Caco-2 (cell line): ENCODE measurements at regions not wholly inside any gene's neighbourhood (a gene's known extent, or its start where the extent isn't known, plus 50 kb on each side); places are given as distances from the start of the nearest gene placed in this dataset.

Experiments
- BruUV-seq: library from RNA; stranded (reverse); fragments of 400-500 nt; replicated peaks from 2 replicates; lab custom pipeline; 2021; lab: Mats Ljungman, UMichigan
- CTCF ChIA-PET: fragments of 300-600 bp; sonication (Branson Sonifier 250); formaldehyde crosslinking; loops from one replicate; lab custom pipeline; 2022; ENCODE audit warnings: antibody characterized with exemption; lab: Charles Lee
- POLR2A ChIA-PET: fragments of 300-600 bp; sonication (Branson Sonifier 250); formaldehyde crosslinking; loops from one replicate; lab custom pipeline; 2022; ENCODE audit warnings: antibody characterized with exemption; lab: Charles Lee
- DNase-seq, 2 experiments: peaks; one replicate each; pipeline versions ENCODE4 v3.0.0 to v3.0.0-alpha.2; 2020 to 2022
- H3K27me3 ChIP-seq: replicated peaks from 2 replicates; pipeline ENCODE4 v1.6.0; 2011; ENCODE audit warnings: low read length; ENCODE audit not compliant: control insufficient read depth, insufficient read depth
- H3K36me3 ChIP-seq: 2 replicates; pipeline ENCODE4 v1.5.1; 2011; ENCODE audit warnings: low read length; ENCODE audit not compliant: control insufficient read depth, insufficient read depth
- H3K4me1 ChIP-seq: fragments of 250-450 bp; sonication (Bioruptor Pico); 2 replicates; pipeline ENCODE4 v1.5.1; 2020; ENCODE audit warnings: mild to moderate bottlenecking
- H3K4me3 ChIP-seq: 2 replicates; pipeline ENCODE4 v1.5.1; 2011; ENCODE audit warnings: low read depth, mild to moderate bottlenecking, control low read depth, low read length
- H3K9me3 ChIP-seq: fragments of 250-450 bp; sonication (Bioruptor Pico); 2 replicates; pipeline ENCODE4 v1.5.1; 2020; ENCODE audit warnings: mild to moderate bottlenecking, moderate library complexity
- H3K27ac Mint-ChIP-seq: one replicate; pipeline ENCODE4 v1.8.0; 2022; ENCODE audit warnings: mixed read lengths; ENCODE audit not compliant: unreplicated experiment
- H3K27me3 Mint-ChIP-seq: one replicate; pipeline ENCODE4 v1.8.0; 2022; ENCODE audit warnings: mixed read lengths; ENCODE audit not compliant: insufficient read depth, unreplicated experiment
- H3K36me3 Mint-ChIP-seq: one replicate; pipeline ENCODE4 v1.8.0; 2022; ENCODE audit warnings: mild to moderate bottlenecking, mixed read lengths; ENCODE audit not compliant: insufficient read depth, unreplicated experiment
- H3K4me1 Mint-ChIP-seq: one replicate; pipeline ENCODE4 v1.8.0; 2022; ENCODE audit warnings: low read depth, mixed read lengths; ENCODE audit not compliant: unreplicated experiment
- H3K4me3 Mint-ChIP-seq: one replicate; pipeline ENCODE4 v1.8.0; 2022; ENCODE audit warnings: mild to moderate bottlenecking, moderate library complexity, mixed read lengths; ENCODE audit not compliant: unreplicated experiment
- H3K9me3 Mint-ChIP-seq: one replicate; pipeline ENCODE4 v1.8.0; 2022; ENCODE audit warnings: mixed read lengths; ENCODE audit not compliant: unreplicated experiment
- CTCF ChIP-seq, 2 experiments: fragments of 200-600 bp in 1 of 2; IDR thresholded peaks; 1 replicate in 1 of 2; 2 replicates in 1 of 2; pipeline versions ENCODE4 v1.5.1 to v1.8.0; 2011 to 2022; ENCODE audit warnings: antibody characterized with exemption in 1 of 2, control low read depth in 1 of 2, inconsistent platforms in 1 of 2, low read depth in 1 of 2, low read length in 1 of 2, mild to moderate bottlenecking in 1 of 2, moderate library complexity in 1 of 2; ENCODE audit not compliant: insufficient read depth in 1 of 2, severe bottlenecking in 1 of 2, unreplicated experiment in 1 of 2
- intact Hi-C: fragments of 100-400 bp; cut with micrococcal nuclease; formaldehyde crosslinking; loops from one replicate; pipeline ENCODE4 v1.10.0; 2022; ENCODE audit not compliant: unreplicated experiment

GRCh38 chr9:14451949-14452348, 138.0 kb upstream of the NFIB start:
- intact Hi-C loops: no loop called here
- Mint-ChIP-seq H3K36me3 (no peaks in the 10 kb centered on the region), H3K27me3 (peaks cover 9% of the 10 kb centered on the region), H3K4me3 (no peak overlapping the region), H3K9me3 (no peaks in the 10 kb centered on the region), H3K27ac (no peak overlapping the region), H3K4me1 (no peaks in the 10 kb centered on the region)
- ChIA-PET POLR2A (no interaction called here), CTCF (no interaction called here)
- no peaks in the 10 kb centered on the region for H3K36me3 ChIP-seq
- H3K4me3 ChIP-seq: no peak overlapping the region
- no peaks in the 10 kb centered on the region for H3K9me3 ChIP-seq
- DNase-seq: no peak
- no peaks in the 10 kb centered on the region; the same call in 1 of the 2 replicates for H3K27me3 ChIP-seq
- no peaks in the 10 kb centered on the region for H3K4me1 ChIP-seq
- TF ChIP-seq CTCF (IDR thresholded peaks at IDR 0.05; ENCODE audit: insufficient read depth in 1 of 2, low read depth in 1 of 2, low read length in 1 of 2, severe bottlenecking in 1 of 2, unreplicated experiment in 1 of 2): no peak
- BruUV-seq: no TSS peak

GRCh38 chr9:14447103-14447502, 133.2 kb upstream of the NFIB start:
- H3K9me3 Mint-ChIP-seq: no peaks in the 10 kb centered on the region
- BruUV-seq: no TSS peak
- intact Hi-C loops: no loop called here
- Histone ChIP-seq H3K9me3 (no peaks in the 10 kb centered on the region), H3K27me3 (no peaks in the 10 kb centered on the region; the same call in 1 of the 2 replicates), H3K4me3 (no peak overlapping the region), H3K4me1 (no peaks in the 10 kb centered on the region), H3K36me3 (no peaks in the 10 kb centered on the region)
- H3K4me1 Mint-ChIP-seq: no peaks in the 10 kb centered on the region
- CTCF ChIA-PET: no interaction called here
- no peak overlapping the region for H3K4me3 Mint-ChIP-seq
- no peak for DNase-seq
- H3K36me3 Mint-ChIP-seq: no peaks in the 10 kb centered on the region
- POLR2A ChIA-PET: no interaction called here
- H3K27ac Mint-ChIP-seq: no peak overlapping the region
- peaks cover 11% of the 10 kb centered on the region for H3K27me3 Mint-ChIP-seq
- no peak for TF ChIP-seq CTCF (IDR thresholded peaks at IDR 0.05; ENCODE audit: insufficient read depth in 1 of 2, low read depth in 1 of 2, low read length in 1 of 2, severe bottlenecking in 1 of 2, unreplicated experiment in 1 of 2)

GRCh38 chr9:14445946-14446345, 132.0 kb upstream of the NFIB start:
- ChIA-PET POLR2A (no interaction called here), CTCF (no interaction called here)
- H3K27me3 Mint-ChIP-seq: peaks cover 11% of the 10 kb centered on the region
- no peaks in the 10 kb centered on the region for H3K9me3 ChIP-seq
- no peak overlapping the region for H3K27ac Mint-ChIP-seq
- no TSS peak for BruUV-seq
- H3K27me3 ChIP-seq: no peaks in the 10 kb centered on the region; the same call in 1 of the 2 replicates
- no peak for TF ChIP-seq CTCF (IDR thresholded peaks at IDR 0.05; ENCODE audit: insufficient read depth in 1 of 2, low read depth in 1 of 2, low read length in 1 of 2, severe bottlenecking in 1 of 2, unreplicated experiment in 1 of 2)
- H3K4me3 Mint-ChIP-seq: no peak overlapping the region
- no peaks in the 10 kb centered on the region for H3K4me1 Mint-ChIP-seq
- no peaks in the 10 kb centered on the region for H3K4me1 ChIP-seq
- H3K36me3 Mint-ChIP-seq: no peaks in the 10 kb centered on the region
- H3K36me3 ChIP-seq: no peaks in the 10 kb centered on the region
- no peak overlapping the region for H3K4me3 ChIP-seq
- no peaks in the 10 kb centered on the region for H3K9me3 Mint-ChIP-seq
- intact Hi-C loops: no loop called here
- no peak for DNase-seq
